PC-9 (cell line): ENCODE measurements at regions not wholly inside any gene's neighbourhood (a gene's known extent, or its start where the extent isn't known, plus 50 kb on each side); places are given as distances from the start of the nearest gene placed in this dataset.

Experiments
- CTCF ChIP-seq: fragments of 200-600 bp; sonication (generic); conservative IDR thresholded peaks from 2 replicates; pipeline ENCODE4 v1.6.1; 2017; ENCODE audit warnings: mixed run types, antibody characterized with exemption, mild to moderate bottlenecking, moderate library complexity
- EZH2 ChIP-seq: fragments of 200-600 bp; sonication (generic); IDR thresholded peaks from 2 replicates; pipeline ENCODE4 v1.8.0; 2017; ENCODE audit warnings: antibody characterized with exemption, low read depth

GRCh38 chr12:124478416-124478815, 89.0 kb downstream of the NCOR2 start:
- TF ChIP-seq EZH2, result no peak
- TF ChIP-seq CTCF, result no peak
